ENCODE measurements at regions not wholly inside any gene's neighbourhood (a gene's known extent, or its start where the extent isn't known, plus 50 kb on each side); places are given as distances from the start of the nearest gene placed in this dataset.

DNA sequence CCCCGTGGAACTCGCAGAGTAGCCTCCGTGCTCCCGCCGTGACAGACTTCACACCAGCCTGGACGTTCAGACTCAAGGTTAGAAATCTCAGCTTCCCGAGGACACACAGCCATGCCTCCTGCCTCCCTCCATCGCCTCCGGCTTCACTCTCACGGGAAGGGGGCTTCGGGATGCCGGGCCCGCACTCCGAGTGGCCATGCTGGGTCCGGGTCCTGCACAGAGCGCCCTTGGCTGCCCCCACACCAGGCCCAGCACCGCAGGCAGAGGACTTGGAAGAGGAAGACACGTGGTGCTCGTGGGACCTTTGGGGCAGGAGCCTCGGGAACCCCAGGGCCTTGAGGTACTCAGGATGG lies 89.8 kb downstream of the PDGFA start:
- TF ChIP-seq, protein P1, sequence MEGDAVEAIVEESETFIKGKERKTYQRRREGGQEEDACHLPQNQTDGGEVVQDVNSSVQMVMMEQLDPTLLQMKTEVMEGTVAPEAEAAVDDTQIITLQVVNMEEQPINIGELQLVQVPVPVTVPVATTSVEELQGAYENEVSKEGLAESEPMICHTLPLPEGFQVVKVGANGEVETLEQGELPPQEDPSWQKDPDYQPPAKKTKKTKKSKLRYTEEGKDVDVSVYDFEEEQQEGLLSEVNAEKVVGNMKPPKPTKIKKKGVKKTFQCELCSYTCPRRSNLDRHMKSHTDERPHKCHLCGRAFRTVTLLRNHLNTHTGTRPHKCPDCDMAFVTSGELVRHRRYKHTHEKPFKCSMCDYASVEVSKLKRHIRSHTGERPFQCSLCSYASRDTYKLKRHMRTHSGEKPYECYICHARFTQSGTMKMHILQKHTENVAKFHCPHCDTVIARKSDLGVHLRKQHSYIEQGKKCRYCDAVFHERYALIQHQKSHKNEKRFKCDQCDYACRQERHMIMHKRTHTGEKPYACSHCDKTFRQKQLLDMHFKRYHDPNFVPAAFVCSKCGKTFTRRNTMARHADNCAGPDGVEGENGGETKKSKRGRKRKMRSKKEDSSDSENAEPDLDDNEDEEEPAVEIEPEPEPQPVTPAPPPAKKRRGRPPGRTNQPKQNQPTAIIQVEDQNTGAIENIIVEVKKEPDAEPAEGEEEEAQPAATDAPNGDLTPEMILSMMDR (IDR thresholded peaks at IDR 0.05; ENCODE audit: borderline replicate concordance, extremely low read depth, low read length, poor library complexity, severe bottlenecking), result no peak
- no peak for TF ChIP-seq EZH2 (IDR thresholded peaks at IDR 0.05; ENCODE audit: borderline replicate concordance, low read depth, low read length, severe bottlenecking)
